ENCODE measurements at regions not wholly inside any gene's neighbourhood (a gene's known extent, or its start where the extent isn't known, plus 50 kb on each side); places are given as distances from the start of the nearest gene placed in this dataset.

- DNase-seq (ENCODE audit: low read depth, low spot score): no peak
- in situ Hi-C loops (cut with HindIII; ENCODE audit: low pct_unique_long_range_greater_than_20kb, low sequenced_read_pairs): no loop called here
Measured at GRCh38 chr6:22975079-22975478, 405.7 kb downstream of the HDGFL1 start.

- in situ Hi-C loops (cut with HindIII; ENCODE audit: low pct_unique_long_range_greater_than_20kb, low sequenced_read_pairs): no loop called here
- DNase-seq (ENCODE audit: low read depth, low spot score): no peak
Measured at GRCh38 chr6:22980446-22980845, 411.1 kb downstream of the HDGFL1 start.

GRCh38 chr6:23002044-23002619 lies 432.8 kb downstream of the HDGFL1 start:
- no peak for DNase-seq (ENCODE audit: low read depth, low spot score)
- in situ Hi-C loops (cut with HindIII; ENCODE audit: low pct_unique_long_range_greater_than_20kb, low sequenced_read_pairs): no loop called here

- in situ Hi-C loops (cut with HindIII; ENCODE audit: low pct_unique_long_range_greater_than_20kb, low sequenced_read_pairs): no loop called here
- DNase-seq (ENCODE audit: low read depth, low spot score): no peak
Measured at GRCh38 chr6:23003671-23004467, 434.5 kb downstream of the HDGFL1 start.

GRCh38 chr6:23006656-23007055 lies 437.3 kb downstream of the HDGFL1 start:
- no peak for DNase-seq (ENCODE audit: low read depth, low spot score)
- in situ Hi-C loops (cut with HindIII; ENCODE audit: low pct_unique_long_range_greater_than_20kb, low sequenced_read_pairs): no loop called here

GRCh38 chr6:23011615-23012014 lies 442.2 kb downstream of the HDGFL1 start:
- DNase-seq (ENCODE audit: low read depth, low spot score): no peak
- in situ Hi-C loops (cut with HindIII; ENCODE audit: low pct_unique_long_range_greater_than_20kb, low sequenced_read_pairs): no loop called here

GRCh38 chr6:23013776-23014175 lies 444.4 kb downstream of the HDGFL1 start:
- in situ Hi-C loops (cut with HindIII; ENCODE audit: low pct_unique_long_range_greater_than_20kb, low sequenced_read_pairs): no loop called here
- no peak for DNase-seq (ENCODE audit: low read depth, low spot score)

GRCh38 chr6:23016696-23017095 lies 447.3 kb downstream of the HDGFL1 start:
- DNase-seq (ENCODE audit: low read depth, low spot score): no peak
- in situ Hi-C loops (cut with HindIII; ENCODE audit: low pct_unique_long_range_greater_than_20kb, low sequenced_read_pairs): no loop called here

GRCh38 chr6:23021487-23021886 lies 452.1 kb downstream of the HDGFL1 start:
- in situ Hi-C loops (cut with HindIII; ENCODE audit: low pct_unique_long_range_greater_than_20kb, low sequenced_read_pairs): no loop called here
- DNase-seq (ENCODE audit: low read depth, low spot score): no peak

- DNase-seq (ENCODE audit: low read depth, low spot score): peak; percentile 18
- in situ Hi-C loops (cut with HindIII; ENCODE audit: low pct_unique_long_range_greater_than_20kb, low sequenced_read_pairs): no loop called here
Measured at GRCh38 chr6:23027281-23027680, 457.9 kb downstream of the HDGFL1 start.

GRCh38 chr6:23031986-23032385 lies 462.6 kb downstream of the HDGFL1 start:
- peak; percentile 83 for DNase-seq (ENCODE audit: low read depth, low spot score)
- in situ Hi-C loops (cut with HindIII; ENCODE audit: low pct_unique_long_range_greater_than_20kb, low sequenced_read_pairs): no loop called here

- DNase-seq (ENCODE audit: low read depth, low spot score): no peak
- in situ Hi-C loops (cut with HindIII; ENCODE audit: low pct_unique_long_range_greater_than_20kb, low sequenced_read_pairs): no loop called here
Measured at GRCh38 chr6:23034926-23035325, 465.6 kb downstream of the HDGFL1 start.

- in situ Hi-C loops (cut with HindIII; ENCODE audit: low pct_unique_long_range_greater_than_20kb, low sequenced_read_pairs): no loop called here
- DNase-seq (ENCODE audit: low read depth, low spot score): no peak
Measured at GRCh38 chr6:23036406-23036983, 467.1 kb downstream of the HDGFL1 start.

GRCh38 chr6:23040899-23041298 lies 471.5 kb downstream of the HDGFL1 start:
- no peak for DNase-seq (ENCODE audit: low read depth, low spot score)
- in situ Hi-C loops (cut with HindIII; ENCODE audit: low pct_unique_long_range_greater_than_20kb, low sequenced_read_pairs): no loop called here

GRCh38 chr6:23045280-23045679 lies 475.9 kb downstream of the HDGFL1 start:
- in situ Hi-C loops (cut with HindIII; ENCODE audit: low pct_unique_long_range_greater_than_20kb, low sequenced_read_pairs): no loop called here
- DNase-seq (ENCODE audit: low read depth, low spot score): no peak

- in situ Hi-C loops (cut with HindIII; ENCODE audit: low pct_unique_long_range_greater_than_20kb, low sequenced_read_pairs): no loop called here
Measured at GRCh38 chr6:23055523-23055922, 486.2 kb downstream of the HDGFL1 start.

GRCh38 chr6:23073821-23074220 lies 504.5 kb downstream of the HDGFL1 start:
- DNase-seq (ENCODE audit: low read depth, low spot score): no peak
- in situ Hi-C loops (cut with HindIII; ENCODE audit: low pct_unique_long_range_greater_than_20kb, low sequenced_read_pairs): no loop called here

More at GRCh38 chr6:23055523-23055922, 486.2 kb downstream of the HDGFL1 start:
- no peak for DNase-seq (ENCODE audit: low read depth, low spot score)

- DNase-seq (ENCODE audit: low read depth, low spot score): no peak
- in situ Hi-C loops (cut with HindIII; ENCODE audit: low pct_unique_long_range_greater_than_20kb, low sequenced_read_pairs): no loop called here
Measured at GRCh38 chr6:23077772-23078171, 508.4 kb downstream of the HDGFL1 start.

GRCh38 chr6:23081701-23082100 lies 512.3 kb downstream of the HDGFL1 start:
- in situ Hi-C loops (cut with HindIII; ENCODE audit: low pct_unique_long_range_greater_than_20kb, low sequenced_read_pairs): no loop called here
- DNase-seq (ENCODE audit: low read depth, low spot score): peak; percentile 31

All from SK-MEL-5 (cell line).